ENCODE measurements at regions not wholly inside any gene's neighbourhood (a gene's known extent, or its start where the extent isn't known, plus 50 kb on each side); places are given as distances from the start of the nearest gene placed in this dataset.

- no peak for DNase-seq (ENCODE audit: low read depth, low spot score)
Observed at GRCh38 chr4:11606078-11606477, 177.4 kb upstream of the HS3ST1 start.

DNA sequence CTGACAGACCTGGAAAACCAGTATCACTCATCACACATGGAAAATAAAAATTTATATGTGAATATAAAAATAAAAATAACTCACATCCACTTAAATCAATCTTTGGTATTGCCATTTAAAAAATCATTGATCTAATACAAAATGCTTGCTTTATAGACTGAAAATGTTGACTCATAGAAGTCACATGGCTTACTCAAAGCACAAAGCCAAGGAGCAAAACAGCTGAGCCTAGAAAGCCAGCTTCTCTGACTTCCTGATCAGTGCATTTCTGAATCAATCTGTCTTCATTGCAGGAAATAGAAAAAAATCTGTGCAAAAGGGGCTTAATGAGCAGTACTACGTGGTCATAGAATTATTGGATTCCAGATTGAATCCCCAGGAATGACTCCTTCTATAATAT lies 176.9 kb upstream of the HS3ST1 start:
- DNase-seq (ENCODE audit: low read depth, low spot score), result no peak

DNA sequence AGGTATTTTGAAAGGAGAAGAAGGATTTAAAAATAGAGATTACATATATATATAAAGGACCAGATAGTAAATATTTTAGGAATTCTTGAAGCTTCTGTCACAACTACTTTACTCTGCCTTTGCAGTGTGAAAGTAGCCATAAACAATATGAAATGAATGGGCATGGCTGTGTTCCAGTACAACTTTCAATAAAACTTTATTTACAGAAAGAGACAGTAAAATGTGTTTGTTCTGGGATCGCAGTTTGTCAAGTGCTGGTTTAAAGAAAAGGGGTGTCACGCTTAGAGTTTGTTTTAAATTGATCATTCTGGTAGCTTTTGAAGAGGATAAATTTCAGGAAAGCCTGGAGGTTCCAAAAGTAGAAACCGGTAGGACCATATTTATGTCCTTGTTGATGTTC lies 176.1 kb upstream of the HS3ST1 start:
- no peak for DNase-seq (ENCODE audit: low read depth, low spot score)

GRCh38 chr4:11603591-11604194 lies 175.0 kb upstream of the HS3ST1 start:
- no peak for DNase-seq (ENCODE audit: low read depth, low spot score)

DNA sequence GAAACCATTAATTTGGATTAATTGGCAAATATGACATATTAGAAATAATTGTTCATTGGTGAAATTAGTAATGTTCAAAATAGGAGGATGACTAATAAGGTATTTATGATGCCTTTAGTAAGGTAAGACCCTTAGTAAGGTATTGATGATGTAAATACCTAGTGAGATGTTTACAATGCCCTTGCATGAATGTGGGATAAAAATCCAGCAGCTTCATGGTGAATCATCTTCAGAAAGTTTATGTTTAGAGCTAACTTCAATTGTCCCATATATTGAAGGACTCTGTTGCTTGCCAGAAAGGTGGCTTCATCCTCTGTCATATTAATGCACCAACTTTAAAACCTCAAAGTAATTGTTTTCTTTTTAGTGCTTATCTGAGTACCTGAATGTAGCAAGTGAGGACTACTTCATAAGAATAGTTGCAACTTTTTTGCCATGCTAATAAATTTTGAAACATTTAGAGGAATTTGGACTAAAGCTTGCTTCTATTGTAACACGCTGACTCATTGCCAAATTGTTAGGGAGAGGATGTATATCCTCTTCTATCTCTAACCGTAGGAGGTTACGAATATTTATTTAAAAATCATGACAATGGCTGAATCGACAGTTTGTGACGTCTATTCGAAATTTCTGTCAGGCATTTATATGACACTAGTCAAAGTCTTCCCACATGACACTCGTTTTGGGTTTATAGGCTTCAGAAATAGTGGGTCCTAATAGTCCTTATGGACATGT lies 174.1 kb upstream of the HS3ST1 start:
- DNase-seq (ENCODE audit: low read depth, low spot score), result no peak

GRCh38 chr4:11599064-11599463 lies 170.4 kb upstream of the HS3ST1 start:
- no peak for DNase-seq (ENCODE audit: low read depth, low spot score)

DNA sequence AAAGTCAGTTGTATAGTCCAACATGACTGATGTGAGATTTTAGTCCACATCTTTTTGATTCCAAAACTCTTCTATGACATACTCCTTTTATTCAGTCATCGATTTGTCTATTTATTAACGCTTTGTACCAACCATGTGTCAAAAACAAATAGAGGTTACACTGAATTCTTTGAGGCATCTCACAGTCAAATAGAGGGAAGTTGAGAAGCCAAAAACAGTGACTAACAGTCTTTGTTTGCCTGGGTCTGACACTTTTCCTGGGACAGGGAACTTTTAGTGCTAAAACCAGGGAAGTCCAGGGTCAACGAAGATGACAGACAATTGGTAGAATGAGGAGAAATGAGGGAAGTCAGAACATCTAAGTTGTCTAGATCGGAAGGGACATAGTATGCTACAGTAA lies 169.9 kb upstream of the HS3ST1 start:
- DNase-seq (ENCODE audit: low read depth, low spot score), result no peak

- no peak for DNase-seq (ENCODE audit: low read depth, low spot score)
Observed at GRCh38 chr4:11597506-11597905, 168.8 kb upstream of the HS3ST1 start.

GRCh38 chr4:11596989-11597388 lies 168.3 kb upstream of the HS3ST1 start:
- DNase-seq (ENCODE audit: low read depth, low spot score), result no peak

DNA sequence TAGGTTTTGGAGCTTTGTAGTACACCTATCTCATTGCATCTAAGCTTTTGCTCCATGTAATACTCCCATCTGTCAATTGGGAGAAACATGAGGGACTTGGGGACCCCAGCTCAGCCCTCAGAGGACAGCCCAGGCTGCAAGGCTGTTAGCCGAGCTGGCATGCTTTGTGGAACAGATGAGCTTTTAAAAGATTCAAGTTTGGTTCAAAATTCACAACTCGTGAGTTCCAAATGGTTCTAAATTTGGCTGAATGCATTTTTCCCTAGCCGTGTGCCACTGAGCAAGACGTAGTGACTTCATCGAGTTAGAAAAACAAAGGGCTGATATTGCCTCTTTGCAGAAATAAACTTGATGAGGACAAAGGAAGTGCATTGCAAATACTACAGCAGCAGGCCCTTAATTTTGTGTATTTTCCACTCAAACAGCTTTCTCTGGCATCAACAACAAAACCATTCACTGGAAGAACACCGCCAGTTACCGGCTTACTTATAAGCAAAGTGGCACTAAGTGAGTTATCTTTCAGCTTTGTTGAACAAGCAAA lies 165.0 kb upstream of the HS3ST1 start:
- no peak for DNase-seq (ENCODE audit: low read depth, low spot score)

- DNase-seq (ENCODE audit: low read depth, low spot score), result no peak
Observed at GRCh38 chr4:11592276-11592675, 163.6 kb upstream of the HS3ST1 start.

GRCh38 chr4:11590132-11590531 lies 161.4 kb upstream of the HS3ST1 start:
- no peak for DNase-seq (ENCODE audit: low read depth, low spot score)

GRCh38 chr4:11589676-11590075 lies 161.0 kb upstream of the HS3ST1 start:
- DNase-seq (ENCODE audit: low read depth, low spot score), result no peak

DNA sequence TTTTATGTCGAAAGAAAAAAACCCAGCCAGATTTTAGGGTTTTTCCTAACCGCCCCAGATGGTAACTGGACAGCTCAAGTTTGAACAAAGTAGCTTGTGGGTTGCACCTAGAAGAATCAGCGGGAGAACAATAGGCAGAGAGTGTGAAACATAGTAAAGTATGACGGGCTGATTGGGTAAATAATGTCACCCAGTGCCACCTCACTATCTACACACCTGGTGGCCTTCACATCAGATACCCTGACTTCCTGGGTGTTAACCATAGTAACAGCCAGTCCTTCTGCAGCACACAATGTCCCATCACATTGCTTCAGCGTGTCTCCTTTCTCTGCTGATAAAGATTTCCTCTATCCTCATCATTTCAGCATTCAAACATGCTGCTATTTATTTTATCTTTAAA lies 159.1 kb upstream of the HS3ST1 start:
- DNase-seq (ENCODE audit: low read depth, low spot score), result no peak

- DNase-seq (ENCODE audit: low read depth, low spot score), result no peak
Observed at GRCh38 chr4:11585506-11585905, 156.8 kb upstream of the HS3ST1 start.

- no peak for DNase-seq (ENCODE audit: low read depth, low spot score)
Observed at GRCh38 chr4:11568511-11568910, 139.8 kb upstream of the HS3ST1 start.

- DNase-seq (ENCODE audit: low read depth, low spot score), result no peak
Observed at GRCh38 chr4:11566444-11567022, 137.8 kb upstream of the HS3ST1 start.

- DNase-seq (ENCODE audit: low read depth, low spot score), result no peak
Observed at GRCh38 chr4:11565899-11566298, 137.2 kb upstream of the HS3ST1 start.

GRCh38 chr4:11565213-11565612 lies 136.5 kb upstream of the HS3ST1 start:
- no peak for DNase-seq (ENCODE audit: low read depth, low spot score)

DNA sequence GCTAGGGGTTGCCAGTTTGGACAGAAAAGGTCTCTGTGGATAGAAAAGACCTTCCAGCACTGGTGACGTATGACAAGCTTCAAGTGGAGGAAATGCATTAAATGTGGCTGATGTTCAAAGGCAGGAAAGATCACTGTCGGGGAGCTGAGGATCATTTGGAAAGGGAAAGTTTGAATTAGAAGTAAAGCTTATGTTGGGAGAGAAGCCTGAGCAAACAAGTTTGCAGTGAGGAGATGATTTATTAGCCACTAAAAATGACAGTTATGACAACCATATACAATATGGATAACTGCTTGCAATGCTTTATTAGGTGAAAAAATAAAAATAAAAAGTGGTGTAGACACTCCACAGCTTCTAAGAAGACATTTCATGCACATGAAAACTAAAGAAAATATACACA lies 135.3 kb upstream of the HS3ST1 start:
- no peak for DNase-seq (ENCODE audit: low read depth, low spot score)

GRCh38 chr4:11549525-11549924 lies 120.8 kb upstream of the HS3ST1 start:
- DNase-seq (ENCODE audit: low read depth, low spot score), result no peak

- DNase-seq (ENCODE audit: low read depth, low spot score), result no peak
Observed at GRCh38 chr4:11548597-11549082, 119.9 kb upstream of the HS3ST1 start.

All from brain pericyte (primary cell).